Inflammatory macrophage (primary cell): ENCODE measurements at regions not wholly inside any gene's neighbourhood (a gene's known extent, or its start where the extent isn't known, plus 50 kb on each side); places are given as distances from the start of the nearest gene placed in this dataset.
"Not testable (repeated sequence)": the region's sequence is repeated elsewhere in the genome, so short reads cannot be mapped to it uniquely, and the experiment has no call there.

Source experiments
- DNase-seq, 2 donors: peaks; one replicate each; pipeline ENCODE4 v3.0.0-alpha.2; 2020 to 2022

DNA sequence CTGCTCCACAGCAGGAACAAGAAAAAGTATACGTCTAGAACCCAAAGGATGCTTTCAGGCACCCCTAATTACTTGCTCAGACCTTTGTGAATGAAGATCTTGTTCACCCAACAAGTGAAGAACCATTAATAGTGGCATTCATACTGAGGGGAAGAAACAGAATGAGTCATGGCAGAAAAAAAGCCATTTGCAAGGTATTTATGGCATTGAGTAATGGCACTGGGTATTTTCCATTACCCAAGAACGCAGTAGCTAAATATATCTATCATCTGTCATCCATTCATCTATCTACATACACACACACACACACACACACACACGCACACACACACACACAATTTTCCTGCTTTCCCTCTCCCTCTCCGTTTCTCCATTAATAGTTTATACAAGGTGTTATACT, 56.4 kb upstream of the XIRP2 start:
- no peak for DNase-seq

GRCh38 chr2:166825914-166826313, 62.4 kb upstream of the XIRP2 start:
- DNase-seq: no peak

DNA sequence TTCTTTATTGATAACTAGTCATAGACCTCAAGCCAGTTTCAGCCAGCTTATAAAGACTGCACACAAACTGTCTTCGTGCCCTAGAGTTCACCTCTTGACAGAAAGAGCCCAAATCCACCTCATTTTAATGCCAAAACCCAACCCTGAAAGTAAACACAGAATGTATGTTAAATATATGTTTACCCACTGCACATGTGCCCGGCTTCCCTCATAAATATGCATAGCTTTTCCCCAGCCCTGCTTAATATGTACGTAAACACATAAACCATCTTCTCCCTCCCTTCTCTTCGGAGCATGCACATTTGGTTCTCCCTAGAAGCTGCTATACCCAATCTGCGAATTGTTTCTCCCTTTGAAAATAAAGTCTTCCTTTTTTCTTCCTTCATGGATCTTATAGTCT, 73.9 kb upstream of the XIRP2 start:
- no peak for DNase-seq

DNA sequence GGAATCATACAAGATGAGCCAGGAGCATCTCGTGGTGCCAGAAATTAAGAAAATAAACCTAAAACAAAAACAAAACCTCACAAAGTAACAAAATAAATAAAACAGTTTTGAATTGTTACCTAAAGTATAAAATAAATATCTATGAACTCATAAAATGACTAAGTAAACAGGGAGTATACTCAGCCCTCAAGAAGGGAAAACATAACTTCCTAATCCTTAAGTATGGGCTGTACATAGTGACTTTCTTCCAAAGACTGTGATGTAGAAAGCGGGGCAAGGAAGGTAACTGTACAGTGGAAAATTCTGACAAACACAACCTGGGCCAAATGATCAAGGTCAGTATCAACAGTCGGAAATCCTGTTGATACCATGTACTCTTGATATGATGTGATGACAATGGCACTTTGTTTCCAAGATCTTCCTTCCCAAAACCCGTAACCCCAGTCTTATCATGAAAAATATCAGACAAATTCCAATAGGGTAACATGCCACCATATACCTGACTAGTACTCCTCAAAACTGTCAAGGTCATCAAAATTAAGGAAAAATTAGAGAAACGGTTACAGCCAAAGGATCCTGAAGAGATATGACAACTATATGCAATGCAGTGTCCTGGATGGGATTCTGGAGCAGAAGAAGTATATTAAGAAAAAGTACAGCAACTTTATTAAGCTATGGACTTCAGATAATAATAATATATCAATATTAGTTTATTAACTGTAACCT, 76.0 kb upstream of the XIRP2 start:
- DNase-seq: no peak

- no peak for DNase-seq
Measured at GRCh38 chr2:166805753-166806152, 82.5 kb upstream of the XIRP2 start.

DNA sequence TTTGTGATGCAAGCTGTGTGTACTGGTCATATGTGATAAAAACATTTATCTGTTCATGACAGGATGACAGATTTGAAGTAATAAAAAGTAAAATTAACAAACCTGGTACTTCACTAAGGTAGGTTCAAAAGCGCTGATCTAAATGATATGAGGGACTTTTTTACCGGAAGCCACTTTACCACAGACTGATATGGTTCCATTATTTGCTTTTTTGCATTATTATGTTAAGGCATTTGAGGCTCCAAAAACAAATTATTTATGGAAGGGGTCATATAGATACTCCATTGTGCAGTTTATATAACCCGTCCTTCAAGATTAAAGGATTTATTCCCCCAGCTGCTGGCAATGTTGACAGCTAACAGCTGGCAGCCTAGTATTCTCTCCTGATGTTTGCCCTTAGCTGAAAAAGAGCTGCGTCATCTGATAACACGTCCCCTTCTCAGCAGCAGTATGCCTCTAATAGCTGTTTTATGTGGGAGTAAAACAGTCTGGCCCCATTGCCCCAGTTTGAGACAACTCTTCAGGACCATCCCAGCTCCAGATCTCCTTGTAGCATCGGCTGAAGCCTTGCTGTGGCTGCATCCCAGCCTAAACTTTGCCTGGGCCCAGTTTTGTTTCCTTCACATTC, 84.8 kb upstream of the XIRP2 start:
- no peak for DNase-seq

DNA sequence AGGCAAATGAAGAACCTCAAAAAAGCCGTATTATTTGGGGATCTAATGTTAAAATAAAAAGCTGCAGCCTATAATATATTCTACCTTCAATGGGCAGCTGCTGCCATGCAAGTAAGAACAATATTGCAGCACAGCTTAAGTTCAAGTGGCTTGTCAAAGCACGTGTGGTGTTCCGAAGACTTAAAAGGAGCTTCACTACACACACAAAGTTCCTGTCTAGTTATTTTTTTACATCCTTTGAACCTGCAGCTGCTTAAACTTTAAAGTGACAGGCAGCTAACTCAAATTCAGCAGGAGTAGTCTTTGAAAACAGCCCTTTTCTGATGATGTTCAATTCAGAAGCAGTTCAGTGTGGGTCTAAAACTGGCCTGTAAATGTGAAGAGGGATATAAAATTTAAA, 85.8 kb upstream of the XIRP2 start:
- DNase-seq: no peak

DNA sequence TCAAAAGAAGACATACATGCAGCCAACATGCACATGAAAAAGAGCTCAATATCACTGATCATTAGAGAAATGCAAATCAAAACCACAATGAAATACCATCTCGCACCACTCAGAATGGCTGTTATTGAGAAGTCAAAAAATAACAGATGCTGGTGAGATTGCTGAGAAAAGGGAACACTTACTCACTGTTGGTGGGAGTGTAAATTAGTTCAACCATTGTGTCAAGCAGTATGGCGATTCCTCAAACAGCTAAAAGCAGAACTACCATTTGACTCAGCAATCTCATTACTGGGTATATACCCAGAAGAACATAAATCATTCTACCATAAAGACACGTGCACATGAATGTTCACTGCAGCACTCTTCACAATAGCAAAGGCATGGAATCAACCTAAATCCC, 95.5 kb upstream of the XIRP2 start:
- peak; percentile 30 to 54 for DNase-seq

DNA sequence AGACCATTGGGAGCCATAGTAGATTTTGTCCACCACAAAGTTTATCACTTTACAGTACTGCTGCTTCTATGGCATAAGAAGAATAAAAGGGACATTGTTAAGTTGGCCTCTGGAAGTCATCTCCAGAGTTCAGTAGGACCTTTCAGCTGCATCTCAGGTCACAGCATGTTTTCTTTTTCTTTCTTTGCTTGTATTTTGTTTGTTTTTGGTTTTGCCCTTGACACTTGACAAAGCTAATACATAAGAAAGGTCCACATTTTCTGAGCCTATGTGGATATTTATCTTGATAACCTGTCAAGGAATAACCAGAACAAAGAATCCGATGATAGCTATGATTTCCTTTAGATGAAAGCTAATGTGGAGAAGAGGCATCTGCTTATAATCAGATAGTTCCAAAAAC, 101.6 kb upstream of the XIRP2 start:
- DNase-seq: no peak

GRCh38 chr2:166784296-166784946, 103.9 kb upstream of the XIRP2 start:
- no peak for DNase-seq

DNA sequence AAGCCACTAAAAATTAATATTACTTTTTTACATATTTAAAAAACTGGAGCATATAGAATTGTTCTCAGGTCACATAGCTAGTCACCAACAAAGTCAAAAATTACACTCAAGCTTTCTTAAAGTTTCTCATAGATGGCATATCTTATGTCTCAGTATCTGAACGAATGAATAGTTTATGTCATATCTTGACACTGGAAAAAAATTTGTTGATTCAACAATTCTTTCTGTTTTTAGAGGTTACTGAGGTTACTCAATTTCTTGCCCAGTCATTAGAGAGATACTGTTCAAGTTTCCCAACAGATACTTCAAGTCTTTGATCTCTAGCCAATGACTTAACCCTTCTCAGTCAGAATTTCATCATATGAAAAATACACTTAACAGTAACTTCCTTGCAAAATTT, 113.1 kb upstream of the XIRP2 start:
- no peak for DNase-seq

GRCh38 chr2:166773308-166773949, 114.9 kb upstream of the XIRP2 start:
- DNase-seq: no peak

- no peak for DNase-seq
Measured at GRCh38 chr2:166768393-166769123, 119.7 kb upstream of the XIRP2 start.

DNA sequence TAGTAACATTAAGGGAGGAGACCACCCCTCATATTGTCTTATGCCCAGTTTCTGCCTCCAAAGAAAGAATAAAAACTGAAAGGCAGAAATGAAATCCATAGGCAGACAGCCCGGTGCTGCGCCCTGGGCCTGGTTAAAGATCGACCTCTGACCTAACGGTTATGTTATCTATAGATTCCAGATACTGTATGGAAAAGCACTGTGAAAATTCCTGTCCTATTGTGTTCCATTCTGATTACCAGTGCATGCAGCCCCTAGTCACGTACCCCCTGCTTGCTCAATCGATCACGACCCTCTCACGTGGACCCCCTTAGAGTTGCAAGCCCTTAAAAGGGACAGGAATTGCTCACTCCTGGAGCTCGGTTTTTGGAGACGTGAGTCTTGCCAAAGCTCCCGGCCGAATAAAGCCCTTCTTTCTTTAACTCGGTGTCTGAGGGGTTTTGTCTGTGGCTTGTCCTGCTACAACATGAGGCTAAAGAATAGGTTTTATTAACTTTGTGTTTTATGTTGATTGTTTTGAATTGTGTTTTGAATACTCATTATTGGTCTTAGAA, 121.4 kb upstream of the XIRP2 start:
- not testable (repeated sequence) for DNase-seq

DNA sequence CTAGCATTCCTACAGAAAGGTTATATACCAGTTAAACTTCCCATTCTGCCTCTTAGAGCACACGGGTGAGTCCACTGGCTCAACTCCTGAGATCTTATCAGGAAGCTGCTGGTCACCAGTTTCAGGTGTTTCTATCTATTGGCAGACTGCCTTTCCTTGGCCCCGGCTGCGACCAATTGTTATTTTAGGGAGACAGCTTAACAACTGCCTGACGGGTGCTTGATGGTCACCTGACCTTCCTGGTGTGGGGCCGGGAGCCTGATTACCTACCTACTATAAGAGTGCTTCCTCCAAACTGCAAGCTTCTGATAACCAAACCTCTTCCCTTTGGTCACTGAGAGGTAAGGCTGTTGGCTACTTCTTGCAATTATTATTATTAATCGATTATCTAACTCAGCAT, 122.1 kb upstream of the XIRP2 start:
- DNase-seq: no peak

- DNase-seq: no peak
Measured at GRCh38 chr2:166765141-166765540, 123.1 kb upstream of the XIRP2 start.

GRCh38 chr2:166764702-166765101, 123.6 kb upstream of the XIRP2 start:
- DNase-seq: no peak

- no peak for DNase-seq
Measured at GRCh38 chr2:166764216-166764615, 124.1 kb upstream of the XIRP2 start.

DNA sequence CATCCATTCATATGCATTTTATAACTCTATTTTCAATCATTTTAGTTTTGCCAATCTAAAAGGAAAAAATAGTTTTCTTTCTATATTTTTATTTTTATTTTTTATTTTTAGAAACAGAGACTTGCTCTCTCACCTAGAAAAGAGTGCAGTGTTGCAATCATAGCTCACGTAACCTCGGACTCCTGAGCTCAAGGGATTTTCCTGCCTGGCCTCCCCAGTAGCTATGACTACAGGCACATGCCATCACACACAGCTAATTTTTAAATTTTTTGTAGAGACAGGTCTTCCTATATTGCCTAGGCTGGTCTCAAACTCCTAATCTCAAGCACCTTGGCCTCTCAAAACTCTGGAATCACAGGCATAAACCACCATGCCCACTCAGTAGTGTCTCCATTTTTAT, 125.5 kb upstream of the XIRP2 start:
- no peak for DNase-seq

DNA sequence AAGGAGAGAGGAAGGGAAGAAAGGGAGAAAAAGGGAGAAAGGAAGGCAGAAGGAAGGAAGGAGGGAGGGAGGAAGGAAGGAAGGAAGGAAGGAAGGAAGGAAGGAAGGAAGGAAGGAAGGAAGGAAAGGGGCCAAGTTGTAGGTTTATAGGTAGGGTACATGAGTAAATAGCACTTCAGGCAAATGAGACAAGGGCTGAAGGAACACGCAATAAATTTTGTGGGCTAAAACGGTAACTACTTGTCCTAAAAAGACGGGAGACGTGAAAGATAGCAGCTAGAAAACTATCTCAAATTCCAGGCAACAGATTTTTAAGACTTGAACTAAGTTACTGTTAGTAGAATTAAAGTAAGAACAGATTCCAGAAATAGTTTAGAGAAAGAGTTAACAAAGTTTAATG, 129.3 kb upstream of the XIRP2 start:
- no peak for DNase-seq

DNA sequence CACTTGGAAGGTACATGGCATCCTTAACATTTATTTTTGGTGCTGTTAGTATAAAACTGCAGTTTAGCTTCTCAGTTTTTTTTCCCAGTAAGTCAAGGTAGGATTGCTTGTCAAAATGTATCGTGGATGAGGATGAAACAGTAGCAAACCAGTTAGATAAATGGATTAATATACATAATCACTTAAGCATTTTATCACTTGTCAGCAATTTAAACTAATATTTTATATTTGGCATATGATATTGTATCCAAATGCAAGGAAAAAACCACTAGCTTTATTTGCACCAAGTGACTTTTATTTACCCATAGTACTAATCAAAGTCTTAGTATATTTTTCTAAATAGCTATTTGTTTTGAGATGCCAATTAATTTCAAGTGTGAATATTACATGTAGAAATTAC, 137.7 kb upstream of the XIRP2 start:
- no peak for DNase-seq

- not testable (repeated sequence) for DNase-seq
Measured at GRCh38 chr2:166744117-166744516, 144.2 kb upstream of the XIRP2 start.

DNA sequence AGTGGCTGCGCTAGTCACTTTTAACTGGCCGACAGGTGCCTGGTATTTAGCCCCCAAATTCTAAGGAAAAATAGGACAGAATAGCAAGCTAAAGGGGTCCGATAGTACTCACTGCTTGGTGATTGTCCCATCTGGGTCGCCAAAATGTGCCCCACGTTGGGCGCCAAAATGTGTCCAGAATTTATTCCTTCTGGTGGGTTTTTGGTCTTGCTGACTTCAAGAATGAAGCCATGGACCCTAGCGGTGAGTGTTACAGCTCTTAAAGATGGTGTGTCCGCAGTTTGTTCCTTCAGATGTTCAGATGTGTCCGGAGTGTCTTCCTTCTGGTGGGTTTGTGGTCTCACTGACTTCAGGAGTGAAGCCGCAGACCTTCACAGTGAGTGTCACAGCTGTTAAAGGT, 144.8 kb upstream of the XIRP2 start:
- DNase-seq: not testable (repeated sequence)
